ENCODE measurements at regions not wholly inside any gene's neighbourhood (a gene's known extent, or its start where the extent isn't known, plus 50 kb on each side); places are given as distances from the start of the nearest gene placed in this dataset.

DNA sequence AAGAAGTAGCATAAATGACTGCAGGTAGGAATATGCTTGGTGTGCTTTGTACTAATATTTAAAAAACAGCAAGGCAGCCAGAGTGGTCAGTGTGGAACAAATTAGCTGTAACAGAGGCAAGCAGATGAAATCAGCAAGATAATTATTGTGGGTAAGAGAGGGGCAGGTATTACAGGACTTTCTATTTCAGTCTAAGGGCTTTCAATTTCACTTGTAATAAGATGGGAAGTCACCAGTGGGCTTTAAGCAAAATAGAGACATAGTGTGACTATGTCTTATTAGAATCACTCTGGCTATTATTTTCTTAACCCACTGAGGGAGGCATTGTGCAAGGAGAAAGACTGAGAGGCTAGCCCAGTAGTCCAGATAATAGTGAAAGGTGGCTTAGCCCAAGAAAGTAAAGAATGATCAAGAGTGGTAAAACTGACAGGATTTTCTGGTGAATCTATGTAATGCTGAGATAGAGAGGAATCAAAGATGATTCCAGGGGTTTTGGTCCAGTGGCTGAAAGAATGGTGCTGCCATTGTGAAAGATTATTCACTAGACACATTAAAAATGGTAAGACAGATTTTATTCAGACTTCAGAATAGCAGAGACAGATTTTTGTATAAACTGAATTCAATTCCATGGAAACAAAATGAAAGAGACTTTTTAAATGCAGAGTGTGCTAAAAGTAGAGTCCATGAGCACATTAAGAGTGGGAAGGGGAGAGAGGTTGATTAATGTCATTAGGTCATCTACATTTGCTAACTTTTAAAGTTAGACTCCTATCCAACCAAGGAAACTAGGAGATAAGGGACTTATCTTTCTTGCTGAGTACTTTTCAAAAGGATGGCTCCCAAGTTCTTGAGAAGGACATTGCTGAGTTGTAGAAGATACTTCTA is 1136.0 kb downstream of the HACE1 start:
- no peaks in the 10 kb centered on the region for H3K27me3 ChIP-seq (ENCODE audit: control insufficient read depth, insufficient read depth, low read length)
- BruUV-seq (replicated peaks): no TSS peak
- in situ Hi-C loops (cut with HindIII; ENCODE audit: low pct_unique_long_range_greater_than_20kb, low sequenced_read_pairs) (no loop called here), intact Hi-C loops (cut with micrococcal nuclease; ENCODE audit: unreplicated experiment) (no loop called here)
- ATAC-seq: no peak
- ChIA-PET POLR2A (no interaction called here), CTCF (no interaction called here)
- H3K4me3 ChIP-seq (ENCODE audit: low read depth in 2 of 2, low read length in 2 of 2): no peak overlapping the region
- H3K4me1 ChIP-seq (ENCODE audit: control insufficient read depth, insufficient read depth, low read length): no peaks in the 10 kb centered on the region
- H3K9me3 ChIP-seq (ENCODE audit: control insufficient read depth, insufficient read depth, low read depth, low read length): no peaks in the 10 kb centered on the region
- no peak for TF ChIP-seq SIN3A (IDR thresholded peaks at IDR 0.05; ENCODE audit: borderline replicate concordance, insufficient read depth, low read depth, low read length)
- TF ChIP-seq POLR2AphosphoS5 (IDR thresholded peaks at IDR 0.05; ENCODE audit: low read depth, low read length): no peak
- TF ChIP-seq TCF7L2 (IDR thresholded peaks at IDR 0.05; ENCODE audit: low read depth, low read length): no peak
- TF ChIP-seq, protein P1, sequence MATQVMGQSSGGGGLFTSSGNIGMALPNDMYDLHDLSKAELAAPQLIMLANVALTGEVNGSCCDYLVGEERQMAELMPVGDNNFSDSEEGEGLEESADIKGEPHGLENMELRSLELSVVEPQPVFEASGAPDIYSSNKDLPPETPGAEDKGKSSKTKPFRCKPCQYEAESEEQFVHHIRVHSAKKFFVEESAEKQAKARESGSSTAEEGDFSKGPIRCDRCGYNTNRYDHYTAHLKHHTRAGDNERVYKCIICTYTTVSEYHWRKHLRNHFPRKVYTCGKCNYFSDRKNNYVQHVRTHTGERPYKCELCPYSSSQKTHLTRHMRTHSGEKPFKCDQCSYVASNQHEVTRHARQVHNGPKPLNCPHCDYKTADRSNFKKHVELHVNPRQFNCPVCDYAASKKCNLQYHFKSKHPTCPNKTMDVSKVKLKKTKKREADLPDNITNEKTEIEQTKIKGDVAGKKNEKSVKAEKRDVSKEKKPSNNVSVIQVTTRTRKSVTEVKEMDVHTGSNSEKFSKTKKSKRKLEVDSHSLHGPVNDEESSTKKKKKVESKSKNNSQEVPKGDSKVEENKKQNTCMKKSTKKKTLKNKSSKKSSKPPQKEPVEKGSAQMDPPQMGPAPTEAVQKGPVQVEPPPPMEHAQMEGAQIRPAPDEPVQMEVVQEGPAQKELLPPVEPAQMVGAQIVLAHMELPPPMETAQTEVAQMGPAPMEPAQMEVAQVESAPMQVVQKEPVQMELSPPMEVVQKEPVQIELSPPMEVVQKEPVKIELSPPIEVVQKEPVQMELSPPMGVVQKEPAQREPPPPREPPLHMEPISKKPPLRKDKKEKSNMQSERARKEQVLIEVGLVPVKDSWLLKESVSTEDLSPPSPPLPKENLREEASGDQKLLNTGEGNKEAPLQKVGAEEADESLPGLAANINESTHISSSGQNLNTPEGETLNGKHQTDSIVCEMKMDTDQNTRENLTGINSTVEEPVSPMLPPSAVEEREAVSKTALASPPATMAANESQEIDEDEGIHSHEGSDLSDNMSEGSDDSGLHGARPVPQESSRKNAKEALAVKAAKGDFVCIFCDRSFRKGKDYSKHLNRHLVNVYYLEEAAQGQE (IDR thresholded peaks at IDR 0.05; ENCODE audit: insufficient read depth in 1 of 2, low read depth in 2 of 2, low read length in 1 of 2): no peak
- no peak overlapping the region for H3K27ac ChIP-seq (ENCODE audit: low read length)
- DNase-seq (ENCODE audit: low read depth, low spot score): no peak
- H3K36me3 ChIP-seq (ENCODE audit: control insufficient read depth, insufficient read depth, low read length): no peaks in the 10 kb centered on the region

DNA sequence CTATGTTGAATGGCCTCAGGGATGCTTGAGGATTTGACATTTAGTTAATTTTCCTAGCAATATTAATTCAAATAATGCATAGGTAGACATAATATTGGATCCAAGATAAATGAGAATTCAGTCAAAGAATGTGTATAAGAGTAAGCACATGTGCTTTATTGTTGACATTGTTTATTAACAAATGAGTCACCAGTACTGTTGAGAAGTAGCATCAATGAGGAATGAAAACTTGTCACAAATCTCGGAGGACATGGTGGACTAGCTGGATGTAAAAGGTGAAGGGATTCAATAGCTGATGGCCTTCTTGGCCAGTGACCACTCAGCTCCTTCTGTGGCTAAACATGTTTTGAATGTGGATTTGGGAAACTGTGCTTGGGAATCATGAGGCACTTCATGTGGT is 1137.0 kb downstream of the HACE1 start:
- CTCF ChIA-PET: no interaction called here
- POLR2A ChIA-PET: no interaction called here
- H3K36me3 ChIP-seq (ENCODE audit: control insufficient read depth, insufficient read depth, low read length): no peaks in the 10 kb centered on the region; the same call in 1 of the 2 replicates
- in situ Hi-C loops (cut with HindIII; ENCODE audit: low pct_unique_long_range_greater_than_20kb, low sequenced_read_pairs) (no loop called here), intact Hi-C loops (cut with micrococcal nuclease; ENCODE audit: unreplicated experiment) (no loop called here)
- H3K27ac ChIP-seq (ENCODE audit: low read length): no peak overlapping the region
- H3K4me3 ChIP-seq (ENCODE audit: low read depth in 2 of 2, low read length in 2 of 2): no peak overlapping the region
- H3K9me3 ChIP-seq (ENCODE audit: control insufficient read depth, insufficient read depth, low read depth, low read length): no peaks in the 10 kb centered on the region
- H3K27me3 ChIP-seq (ENCODE audit: control insufficient read depth, insufficient read depth, low read length): no peaks in the 10 kb centered on the region
- DNase-seq (ENCODE audit: low read depth, low spot score) (no peak), ATAC-seq (no peak)
- BruUV-seq (replicated peaks): no TSS peak
- TF ChIP-seq, protein P1 (IDR thresholded peaks at IDR 0.05; ENCODE audit: insufficient read depth in 1 of 2, low read depth in 2 of 2, low read length in 1 of 2): no peak
- TF ChIP-seq TCF7L2 (IDR thresholded peaks at IDR 0.05; ENCODE audit: low read depth, low read length): no peak
- no peak for TF ChIP-seq SIN3A (IDR thresholded peaks at IDR 0.05; ENCODE audit: borderline replicate concordance, insufficient read depth, low read depth, low read length)
- H3K4me1 ChIP-seq (ENCODE audit: control insufficient read depth, insufficient read depth, low read length): no peaks in the 10 kb centered on the region

All from Panc1 (cell line).